GM20431 (cell line): ENCODE measurements at regions not wholly inside any gene's neighbourhood (a gene's known extent, or its start where the extent isn't known, plus 50 kb on each side); places are given as distances from the start of the nearest gene placed in this dataset.

Source experiments
- in situ Hi-C: fragments of 300-500 bp; cut with MseI, MboI; formaldehyde crosslinking; loops from one replicate; pipeline ENCODE4 v1.15.0; 2020; ENCODE audit warnings: low sequenced_read_pairs; ENCODE audit not compliant: unreplicated experiment

GRCh38 chr17:10992106-10992880, 154.4 kb upstream of the PIRT start:
- in situ Hi-C loops = no loop called here

DNA sequence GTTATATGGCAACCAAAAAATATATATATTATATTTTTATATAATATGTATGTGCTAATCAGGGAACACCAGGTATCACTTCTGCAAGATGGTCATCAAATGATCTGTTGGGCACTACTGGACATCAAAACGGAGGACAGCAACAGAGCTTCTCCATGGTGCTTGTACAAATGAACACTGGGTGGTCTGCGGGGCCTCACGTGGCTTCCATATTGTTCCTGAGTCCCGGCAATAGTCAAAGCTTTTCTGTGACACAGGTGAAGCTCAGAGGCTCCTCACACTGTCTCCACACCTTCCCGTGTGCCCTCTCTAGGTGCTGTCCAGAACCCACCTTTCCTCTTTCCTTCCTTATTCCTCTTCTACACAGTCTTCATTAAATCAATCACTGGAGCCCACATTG, 149.9 kb upstream of the PIRT start:
- in situ Hi-C loops = no loop called here

DNA sequence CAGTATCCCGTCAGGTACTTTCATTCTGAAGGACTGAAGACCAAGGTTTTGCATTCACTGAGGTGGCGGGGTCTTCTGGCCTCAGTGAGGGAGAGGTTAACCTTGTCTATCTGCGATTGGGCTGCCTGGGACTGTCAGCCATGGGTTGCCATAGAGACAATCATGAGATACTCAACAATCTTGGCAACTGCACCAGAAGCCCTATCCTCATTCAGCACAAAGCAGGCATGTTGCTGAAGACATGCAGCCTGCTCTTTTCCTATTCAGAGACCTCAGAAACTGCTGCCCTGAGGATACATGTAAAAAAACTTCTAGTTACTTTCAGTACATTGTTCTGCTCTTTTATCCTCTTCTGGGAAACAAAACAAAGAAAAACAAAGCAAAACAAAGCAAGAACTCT, 146.3 kb upstream of the PIRT start:
- in situ Hi-C loops = no loop called here

DNA sequence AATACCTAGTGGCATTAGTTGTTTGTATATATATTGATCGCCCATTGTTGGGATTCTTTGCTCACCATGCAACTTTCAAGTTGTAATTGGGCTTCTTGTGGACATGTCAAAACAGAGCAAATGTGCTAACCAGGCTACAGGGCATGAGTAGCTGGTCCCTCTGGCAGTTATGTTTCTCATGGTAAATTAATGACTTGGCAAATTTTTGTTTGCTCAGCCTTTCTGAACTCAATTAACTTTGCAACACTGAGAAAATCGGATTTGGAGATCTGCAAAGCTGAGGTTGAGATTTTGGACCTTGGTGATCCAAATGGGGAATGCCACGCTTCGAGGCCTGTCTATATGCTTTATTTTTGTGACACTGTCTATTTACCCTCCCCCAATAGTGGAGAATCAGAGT, 138.5 kb upstream of the PIRT start:
- in situ Hi-C loops = no loop called here

GRCh38 chr17:10968007-10968406, 130.1 kb upstream of the PIRT start:
- in situ Hi-C loops = no loop called here

DNA sequence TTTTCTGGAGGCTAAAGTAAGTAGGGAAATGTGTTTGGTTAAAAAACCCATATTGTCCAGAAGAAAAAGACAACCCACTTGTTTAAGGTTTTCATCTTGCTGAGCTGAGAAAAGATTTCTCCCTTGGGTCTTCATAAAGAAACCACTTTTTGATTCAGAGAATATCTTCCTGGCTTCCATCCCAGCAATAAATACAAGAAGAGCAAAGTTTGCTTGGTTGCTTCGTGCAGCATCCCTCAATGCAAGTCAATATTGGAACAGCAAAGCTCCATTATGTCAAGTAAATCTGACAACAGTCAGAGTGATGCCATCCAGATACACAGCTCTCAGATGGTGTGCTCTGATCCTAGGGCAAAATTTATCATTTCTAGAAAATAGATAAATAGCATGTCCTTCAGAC, 118.9 kb upstream of the PIRT start:
- in situ Hi-C loops = no loop called here

GRCh38 chr17:10944819-10945218, 106.9 kb upstream of the PIRT start:
- in situ Hi-C loops = no loop called here

DNA sequence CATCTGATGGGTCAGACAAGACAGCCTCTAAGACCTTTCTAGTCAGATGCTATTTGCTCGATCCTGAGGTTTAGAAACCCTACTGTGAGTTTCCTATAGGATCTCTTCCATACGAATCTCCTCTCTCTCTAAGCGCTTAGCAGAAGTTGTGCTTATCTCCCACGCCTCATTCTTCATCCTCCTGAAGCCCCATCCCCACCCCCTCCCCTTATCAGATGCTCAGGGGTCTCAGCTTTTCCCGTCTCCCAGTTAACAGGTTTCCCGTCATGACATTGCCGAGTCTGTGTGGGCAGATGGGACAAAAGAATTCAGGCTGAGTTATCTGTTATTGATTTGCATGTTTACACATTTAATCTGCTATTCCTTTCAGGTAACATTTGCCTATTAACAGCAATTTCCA, 99.0 kb upstream of the PIRT start:
- in situ Hi-C loops = no loop called here

GRCh38 chr17:10932938-10933337, 95.1 kb upstream of the PIRT start:
- in situ Hi-C loops = no loop called here

GRCh38 chr17:10931133-10931532, 93.2 kb upstream of the PIRT start:
- in situ Hi-C loops = no loop called here

GRCh38 chr17:10927712-10928111, 89.8 kb upstream of the PIRT start:
- in situ Hi-C loops = no loop called here

- in situ Hi-C loops = no loop called here
Measured at GRCh38 chr17:10920558-10921108, 82.7 kb upstream of the PIRT start.

DNA sequence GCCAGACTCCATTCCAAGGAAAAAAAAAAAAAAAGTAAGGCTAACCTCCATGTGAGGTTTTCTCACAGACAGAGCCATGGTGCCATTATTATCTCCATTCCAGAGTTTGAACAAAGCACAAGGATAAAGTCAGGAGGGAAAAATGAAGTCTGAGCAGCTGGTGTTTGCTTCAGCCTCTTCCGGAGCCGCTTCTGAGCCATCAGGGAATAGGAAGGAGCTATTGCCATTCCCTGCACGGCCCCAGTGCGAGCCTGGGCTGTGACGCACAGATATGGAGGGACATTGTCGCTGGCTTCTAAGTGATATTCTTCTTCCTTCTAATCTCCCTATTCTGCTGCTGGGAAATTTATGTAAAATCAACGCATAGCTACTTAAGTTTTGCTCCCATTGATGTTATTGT, 69.5 kb upstream of the PIRT start:
- in situ Hi-C loops = no loop called here

DNA sequence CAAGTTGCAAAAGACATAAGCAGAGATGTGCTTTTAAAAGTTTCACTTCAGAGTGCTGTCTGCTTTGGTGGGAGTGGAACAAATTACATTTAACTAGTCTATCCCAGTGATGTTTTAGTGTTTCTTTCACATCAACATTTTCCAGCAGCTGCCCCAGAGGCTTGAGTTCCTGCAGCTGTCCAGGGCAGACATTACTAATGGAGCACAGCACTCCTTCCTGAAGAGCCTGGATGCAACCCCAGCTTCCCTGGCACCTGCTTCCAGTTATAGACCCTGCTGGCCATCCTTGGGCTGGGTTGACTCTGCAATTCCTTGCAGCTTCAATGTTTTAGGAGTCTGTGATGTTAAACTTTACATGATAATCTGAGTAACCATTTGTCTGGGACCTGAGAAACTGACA, 61.4 kb upstream of the PIRT start:
- in situ Hi-C loops = no loop called here

- in situ Hi-C loops = no loop called here
Measured at GRCh38 chr17:10894220-10894619, 56.3 kb upstream of the PIRT start.

DNA sequence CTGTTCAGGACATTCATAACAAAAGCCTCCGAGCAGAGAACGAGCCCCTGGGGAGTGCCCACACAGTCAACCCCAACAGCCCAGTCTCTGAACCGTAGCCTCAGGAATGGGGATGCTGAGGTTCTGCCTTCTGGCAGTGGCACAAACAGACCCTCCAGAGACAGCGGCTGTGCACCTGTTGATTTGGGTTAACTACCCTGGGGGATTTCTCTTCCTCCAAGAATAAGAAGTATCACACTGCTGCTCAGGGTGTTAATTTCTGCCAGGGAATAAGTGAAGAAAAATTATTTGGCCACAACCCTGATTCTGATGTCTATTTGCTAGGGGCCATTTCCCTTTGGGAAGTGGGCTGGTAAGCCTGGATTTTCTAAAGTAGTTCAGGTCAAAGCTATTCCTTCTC, 51.0 kb upstream of the PIRT start:
- in situ Hi-C loops = no loop called here
